Stimulated activated CD4-positive, alpha-beta T cell treated with anti-CD3 and anti-CD28 coated beads, Interleukin-12 subunit alpha, Interleukin-12 subunit beta, amount 100 ng/mL, for 24 hours (primary cell): ENCODE measurements at regions not wholly inside any gene's neighbourhood (a gene's known extent, or its start where the extent isn't known, plus 50 kb on each side); places are given as distances from the start of the nearest gene placed in this dataset.

Experiments used
- DNase-seq, 2 experiments: peaks; one replicate each; pipeline ENCODE4 v3.0.0-alpha.2; 2020; ENCODE audit warnings: low read depth in 2 of 2

GRCh38 chr14:101045511-101045910 lies 142.0 kb upstream of the RTL1 start:
- DNase-seq, result no peak

- no peak for DNase-seq
Observed at GRCh38 chr14:101046071-101046470, 142.5 kb upstream of the RTL1 start.

GRCh38 chr14:101047326-101047725 lies 143.8 kb upstream of the RTL1 start:
- DNase-seq, result no peak

DNA sequence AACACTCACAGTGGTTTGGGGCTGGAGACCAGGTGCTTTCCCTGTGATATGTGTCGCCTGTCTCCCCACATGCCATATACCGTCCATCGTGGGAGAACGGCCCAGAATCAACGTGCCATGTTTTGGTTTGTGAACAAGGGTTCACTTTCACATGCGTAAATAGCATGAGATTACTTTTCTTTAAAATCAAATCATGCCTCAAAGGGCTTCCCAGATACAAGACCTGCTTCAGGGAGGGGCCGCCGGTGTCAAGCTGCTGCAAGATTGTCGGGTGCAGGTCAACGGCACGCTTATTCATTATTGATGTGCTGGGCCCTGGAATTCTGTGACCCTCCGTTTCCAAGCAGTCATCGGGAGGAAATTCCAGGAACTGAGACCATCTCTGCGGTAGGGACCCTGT lies 145.2 kb upstream of the RTL1 start:
- no peak for DNase-seq

- DNase-seq, result no peak
Observed at GRCh38 chr14:101049511-101049910, 146.0 kb upstream of the RTL1 start.

GRCh38 chr14:101049942-101050341 lies 146.4 kb upstream of the RTL1 start:
- DNase-seq, result no peak

DNA sequence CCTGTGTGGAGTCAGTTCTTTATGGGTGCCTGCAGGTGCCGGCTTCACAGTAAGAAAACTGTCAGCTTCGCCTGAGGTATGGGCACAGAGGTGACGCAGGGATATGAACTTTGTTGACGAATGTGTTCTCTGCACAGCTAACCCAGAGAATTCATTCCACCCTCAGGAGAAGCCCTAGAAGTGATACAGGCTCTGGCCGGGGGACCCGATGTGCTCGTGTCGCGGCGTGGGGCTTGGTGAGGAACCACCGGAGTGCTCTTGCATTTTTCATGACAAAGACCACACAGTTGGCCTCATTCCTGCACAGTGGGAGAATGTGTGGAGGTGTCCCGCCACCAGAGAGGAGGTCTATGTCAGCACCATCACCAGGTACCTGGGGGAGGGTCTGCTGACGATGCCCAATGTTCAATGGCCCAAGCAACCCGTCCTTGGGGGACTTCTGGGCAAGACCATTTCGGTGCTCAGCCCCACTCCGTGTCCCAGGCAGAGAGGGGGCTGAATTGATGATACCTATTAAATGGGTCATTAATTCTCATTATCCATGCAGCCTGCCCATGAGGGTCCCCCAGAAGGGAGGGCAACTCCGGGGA lies 147.5 kb upstream of the RTL1 start:
- no peak for DNase-seq

- DNase-seq, result no peak
Observed at GRCh38 chr14:101054671-101055070, 151.1 kb upstream of the RTL1 start.

- DNase-seq, result no peak
Observed at GRCh38 chr14:101055106-101055662, 151.7 kb upstream of the RTL1 start.

DNA sequence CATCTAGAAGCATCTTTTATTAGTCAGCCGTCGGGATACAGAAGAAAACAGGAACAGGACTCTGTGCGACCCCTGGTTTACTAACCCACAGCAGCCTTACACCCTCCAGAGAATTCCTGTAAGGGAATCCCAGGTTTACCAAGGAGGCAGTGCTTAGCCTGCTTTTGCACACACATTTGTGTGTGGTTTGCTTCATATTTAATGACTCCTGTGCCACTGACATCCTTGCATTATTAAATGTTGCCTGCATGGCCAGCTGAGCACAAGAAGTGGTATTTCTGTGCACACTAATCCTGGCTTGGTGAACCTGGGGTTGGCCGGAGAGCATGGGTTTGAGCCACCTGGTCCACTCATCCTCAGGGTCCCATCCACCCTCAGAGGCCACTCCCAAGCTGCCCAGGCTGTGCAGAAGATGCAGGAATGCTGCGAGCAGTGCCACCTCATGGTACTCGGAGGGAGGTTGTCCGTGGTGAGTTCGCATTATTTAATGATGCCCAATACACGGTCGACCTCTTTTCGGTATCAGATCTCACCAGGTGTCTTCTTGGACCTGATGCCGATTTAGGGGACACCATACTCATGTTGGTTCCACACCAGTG lies 152.4 kb upstream of the RTL1 start:
- DNase-seq, result no peak

- no peak for DNase-seq
Observed at GRCh38 chr14:101056446-101056845, 152.9 kb upstream of the RTL1 start.

DNA sequence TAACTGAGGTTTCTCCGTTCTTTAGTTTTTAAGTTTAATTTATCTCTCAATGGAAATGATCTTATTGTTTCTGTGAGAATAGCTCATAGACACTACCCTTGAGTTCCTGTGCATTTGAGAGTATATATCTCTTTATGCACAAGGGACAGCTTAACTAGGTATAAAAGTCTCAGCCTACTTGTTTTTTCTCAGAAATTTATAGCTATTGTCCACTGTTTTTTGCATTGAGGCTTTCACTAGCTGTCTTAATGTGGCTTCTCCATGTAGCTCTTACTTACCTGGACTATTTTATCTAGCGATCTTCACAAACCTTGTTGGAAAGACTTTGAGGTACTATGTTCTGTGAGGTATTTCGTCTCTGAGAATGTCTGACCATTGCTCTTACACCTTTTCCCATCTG lies 153.9 kb upstream of the RTL1 start:
- no peak for DNase-seq

DNA sequence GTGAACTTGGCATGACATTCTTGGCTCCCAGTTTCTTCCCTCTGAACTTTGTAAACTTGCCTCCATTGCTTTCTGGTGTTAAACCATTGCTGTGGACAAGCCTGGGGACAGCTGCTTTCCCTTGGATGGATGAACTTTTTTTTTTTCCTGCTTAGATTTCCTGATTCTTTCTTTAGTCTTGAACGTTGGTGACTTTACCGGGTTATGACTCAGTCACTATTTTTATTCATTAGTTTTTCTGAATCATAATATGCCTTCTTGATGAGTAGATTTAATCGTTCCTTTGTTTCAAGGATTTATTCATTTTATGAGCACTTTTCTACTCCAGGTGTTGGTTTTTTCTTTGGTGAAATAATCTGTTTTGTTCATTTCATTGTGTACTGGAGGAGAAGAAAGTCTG lies 155.0 kb upstream of the RTL1 start:
- no peak for DNase-seq

DNA sequence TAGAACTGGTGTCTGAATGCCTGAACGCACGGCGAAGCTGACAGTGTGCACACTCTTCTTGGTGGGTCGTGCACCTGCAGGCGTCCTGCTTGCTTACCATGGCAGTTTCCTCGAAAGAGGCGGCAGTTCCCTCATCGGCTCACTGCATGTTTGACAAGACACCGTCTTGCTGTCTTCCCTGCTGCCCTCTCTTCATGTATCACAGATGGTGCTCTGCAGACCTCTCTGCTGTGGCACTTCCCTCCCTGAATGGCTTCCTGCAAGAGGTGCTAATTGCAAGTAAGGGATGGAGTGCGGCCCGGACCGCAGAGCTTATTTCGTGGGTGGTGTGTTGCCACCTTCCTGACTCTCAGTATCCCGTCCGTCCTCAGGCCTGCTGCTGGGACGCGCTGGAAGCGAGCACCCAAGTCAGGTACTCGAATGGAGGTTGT lies 156.7 kb upstream of the RTL1 start:
- DNase-seq, result no peak

DNA sequence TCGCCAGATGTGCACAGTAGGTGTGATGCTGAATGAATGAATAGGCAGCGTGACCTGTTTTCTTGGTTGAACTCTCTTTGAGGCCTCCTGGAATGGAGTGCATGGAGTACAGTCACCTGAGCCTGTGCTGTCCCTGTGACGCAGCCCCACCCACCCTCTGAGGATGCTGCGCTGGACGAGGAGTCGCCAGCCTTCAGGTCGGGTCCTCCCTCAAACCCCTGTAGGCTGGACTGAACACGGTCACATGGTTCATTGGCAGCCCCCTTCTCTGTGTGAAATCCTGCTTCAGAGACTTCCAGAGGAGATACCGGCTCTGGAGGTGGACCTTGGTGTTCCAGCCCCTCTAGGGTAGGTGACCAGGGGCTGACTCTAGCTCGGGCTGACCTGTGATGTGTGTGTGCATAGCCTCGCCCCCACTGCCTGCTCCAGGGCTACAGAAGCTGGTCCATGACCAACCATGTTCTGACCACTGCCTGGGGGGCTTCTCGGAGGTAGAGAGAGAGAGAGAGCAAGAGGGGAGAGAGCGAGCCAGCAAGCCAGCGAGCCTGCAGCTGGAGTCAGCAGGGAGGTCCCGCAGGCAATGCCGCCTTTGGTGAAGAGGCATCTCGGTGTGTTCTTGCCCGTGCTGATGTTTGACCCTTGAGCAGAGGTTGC lies 158.0 kb upstream of the RTL1 start:
- no peak for DNase-seq

DNA sequence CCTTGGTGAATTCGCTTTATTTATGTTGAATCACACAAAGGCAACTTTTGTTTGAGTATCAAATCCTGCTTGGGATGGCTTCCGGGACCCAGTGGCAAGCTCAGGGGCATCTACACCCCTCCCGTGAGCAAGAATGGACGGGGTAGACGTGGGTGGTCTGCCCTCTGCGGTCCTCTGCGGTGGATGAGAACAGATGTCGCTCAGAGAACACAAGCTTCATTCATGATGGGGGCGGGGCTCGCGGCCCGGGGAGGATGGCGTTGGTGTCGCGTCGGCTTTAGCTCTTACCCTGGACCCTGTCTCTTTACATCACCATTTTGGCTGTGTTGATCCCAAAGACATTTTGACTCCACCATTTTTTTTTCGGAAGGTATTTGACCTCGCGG lies 158.5 kb upstream of the RTL1 start:
- no peak for DNase-seq

- DNase-seq, result no peak
Observed at GRCh38 chr14:101062601-101063000, 159.1 kb upstream of the RTL1 start.

- DNase-seq, result no peak
Observed at GRCh38 chr14:101063121-101063520, 159.6 kb upstream of the RTL1 start.

DNA sequence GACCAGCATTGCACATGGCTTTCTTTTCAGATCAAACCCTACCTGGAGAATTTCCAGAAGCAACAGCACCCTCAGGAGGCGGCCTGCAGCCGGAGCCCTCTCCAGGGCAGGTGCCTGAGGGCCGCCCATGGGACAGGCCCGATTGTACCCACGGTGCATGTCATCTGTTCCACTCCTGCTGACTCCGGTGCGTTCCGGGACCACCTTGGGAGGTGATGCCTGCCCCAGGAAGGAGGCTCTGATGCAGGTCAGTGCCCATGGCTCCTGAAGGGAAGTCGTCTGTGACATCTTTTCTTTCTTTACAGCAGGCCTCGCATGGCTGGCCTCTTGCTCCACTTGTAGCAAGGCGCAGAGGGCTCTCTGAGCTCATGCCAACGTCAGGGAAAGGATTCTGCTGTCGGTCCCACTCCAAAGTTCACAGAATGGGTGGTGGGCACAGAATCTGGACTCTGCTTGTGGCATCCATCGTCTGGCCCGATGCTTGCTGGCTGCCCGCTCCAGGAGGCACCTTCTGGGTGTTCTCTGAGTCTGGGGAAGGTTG lies 160.7 kb upstream of the RTL1 start:
- no peak for DNase-seq

- DNase-seq, result no peak
Observed at GRCh38 chr14:101064718-101065117, 161.2 kb upstream of the RTL1 start.

- no peak for DNase-seq
Observed at GRCh38 chr14:101065246-101065645, 161.7 kb upstream of the RTL1 start.

DNA sequence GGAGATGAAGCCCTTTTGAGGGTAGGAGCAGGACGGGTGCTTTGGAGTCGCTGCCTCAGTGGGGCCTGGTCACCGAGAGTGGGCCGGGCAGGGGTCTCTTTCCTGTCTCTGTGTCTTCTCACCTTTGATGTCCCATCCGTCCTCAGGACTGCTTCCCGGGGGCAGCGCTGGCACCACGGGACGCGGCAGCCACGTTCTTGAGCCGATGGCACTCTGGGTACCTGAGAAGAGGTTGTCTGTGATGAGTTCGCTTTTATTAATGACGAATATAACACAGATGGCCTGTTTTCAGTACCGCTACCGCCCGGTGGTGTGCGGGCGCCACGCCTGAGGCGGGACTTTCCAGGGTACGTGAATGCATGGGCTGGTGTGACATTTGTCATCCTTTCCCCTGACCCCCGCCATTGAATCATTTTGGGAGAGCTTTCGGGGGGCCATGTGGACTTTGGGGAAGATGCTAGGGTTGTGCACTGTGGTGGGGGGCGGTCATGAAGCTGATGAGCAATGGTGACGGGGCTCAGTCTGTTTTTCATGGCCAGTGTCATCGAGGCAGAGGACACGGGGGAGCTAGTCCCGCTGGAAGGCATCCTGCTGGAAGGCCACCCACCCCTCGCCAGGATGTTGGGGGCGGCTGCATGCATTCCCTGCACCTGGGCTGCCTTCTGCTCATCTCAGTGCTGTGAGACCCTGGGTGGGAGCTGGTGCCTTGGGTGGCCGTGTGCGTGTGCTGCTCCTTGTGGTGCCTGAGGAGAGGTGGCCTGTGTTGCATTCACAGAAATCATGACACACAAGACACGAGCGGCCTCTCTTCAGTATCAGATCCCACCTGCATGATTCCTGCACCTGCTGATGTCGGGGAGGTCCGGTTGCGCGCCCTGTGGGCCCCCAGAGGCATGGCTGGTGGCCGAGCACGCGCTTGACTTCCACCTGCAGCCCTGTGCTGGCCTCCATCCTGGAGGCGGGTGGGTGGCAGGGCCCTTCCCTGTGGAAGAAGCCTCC lies 162.5 kb upstream of the RTL1 start:
- no peak for DNase-seq
